NB4 (cell line): ENCODE measurements at regions not wholly inside any gene's neighbourhood (a gene's known extent, or its start where the extent isn't known, plus 50 kb on each side); places are given as distances from the start of the nearest gene placed in this dataset.

Experiments
- POLR2A ChIP-seq: IDR thresholded peaks from 2 replicates; pipeline ENCODE4 v1.6.1; 2011; ENCODE audit warnings: mild to moderate bottlenecking; ENCODE audit not compliant: insufficient read length; ENCODE audit errors: extremely low read depth
- TF ChIP-seq, protein P1 (sequence below): IDR thresholded peaks from one replicate; pipeline ENCODE4 v1.5.1; 2012; ENCODE audit warnings: low read depth, low read length

DNA sequence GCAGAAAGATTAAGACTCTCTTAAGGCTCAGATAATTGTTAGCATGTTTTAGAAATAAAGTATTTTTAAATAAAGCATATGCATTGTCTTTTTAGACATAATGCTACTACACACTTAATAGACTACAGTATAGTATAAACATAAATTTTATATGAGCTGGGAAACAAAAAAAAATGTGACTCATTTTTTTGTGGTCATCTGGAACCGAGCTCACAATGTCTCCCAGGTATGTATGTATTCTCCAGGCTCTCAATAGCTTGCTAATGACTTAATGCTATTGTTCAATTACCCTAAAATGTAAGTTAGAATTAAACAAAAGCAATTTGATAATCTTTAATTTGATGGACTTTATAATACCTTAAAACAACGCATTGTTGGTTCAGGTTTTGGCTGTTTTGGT, 167.2 kb downstream of the NUP35 start:
- TF ChIP-seq, protein P1, sequence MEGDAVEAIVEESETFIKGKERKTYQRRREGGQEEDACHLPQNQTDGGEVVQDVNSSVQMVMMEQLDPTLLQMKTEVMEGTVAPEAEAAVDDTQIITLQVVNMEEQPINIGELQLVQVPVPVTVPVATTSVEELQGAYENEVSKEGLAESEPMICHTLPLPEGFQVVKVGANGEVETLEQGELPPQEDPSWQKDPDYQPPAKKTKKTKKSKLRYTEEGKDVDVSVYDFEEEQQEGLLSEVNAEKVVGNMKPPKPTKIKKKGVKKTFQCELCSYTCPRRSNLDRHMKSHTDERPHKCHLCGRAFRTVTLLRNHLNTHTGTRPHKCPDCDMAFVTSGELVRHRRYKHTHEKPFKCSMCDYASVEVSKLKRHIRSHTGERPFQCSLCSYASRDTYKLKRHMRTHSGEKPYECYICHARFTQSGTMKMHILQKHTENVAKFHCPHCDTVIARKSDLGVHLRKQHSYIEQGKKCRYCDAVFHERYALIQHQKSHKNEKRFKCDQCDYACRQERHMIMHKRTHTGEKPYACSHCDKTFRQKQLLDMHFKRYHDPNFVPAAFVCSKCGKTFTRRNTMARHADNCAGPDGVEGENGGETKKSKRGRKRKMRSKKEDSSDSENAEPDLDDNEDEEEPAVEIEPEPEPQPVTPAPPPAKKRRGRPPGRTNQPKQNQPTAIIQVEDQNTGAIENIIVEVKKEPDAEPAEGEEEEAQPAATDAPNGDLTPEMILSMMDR: no peak
- TF ChIP-seq POLR2A: no peak
